HEK293T (cell line): ENCODE measurements at regions not wholly inside any gene's neighbourhood (a gene's known extent, or its start where the extent isn't known, plus 50 kb on each side); places are given as distances from the start of the nearest gene placed in this dataset.

Source experiments
- BHLHE40 ChIP-seq: fragments of 450-650 bp; IDR thresholded peaks from 2 replicates; pipeline ENCODE4 v1.6.1; 2016; ENCODE audit warnings: mild to moderate bottlenecking, moderate library complexity, borderline replicate concordance
- FOXK2 ChIP-seq: fragments of 450-650 bp; IDR thresholded peaks from 2 replicates; pipeline ENCODE4 v1.6.1; 2016; ENCODE audit warnings: mild to moderate bottlenecking
- SUZ12 ChIP-seq: fragments of 450-650 bp; IDR thresholded peaks from 2 replicates; pipeline ENCODE4 v1.6.1; 2016; ENCODE audit warnings: mild to moderate bottlenecking
- TARDBP ChIP-seq: fragments of 450-650 bp; IDR thresholded peaks from 2 replicates; pipeline ENCODE4 v1.6.1; 2016
- TF ChIP-seq, protein P1 (sequence below): fragments of 450-650 bp; IDR thresholded peaks from 2 replicates; pipeline ENCODE4 v1.6.1; 2016

DNA sequence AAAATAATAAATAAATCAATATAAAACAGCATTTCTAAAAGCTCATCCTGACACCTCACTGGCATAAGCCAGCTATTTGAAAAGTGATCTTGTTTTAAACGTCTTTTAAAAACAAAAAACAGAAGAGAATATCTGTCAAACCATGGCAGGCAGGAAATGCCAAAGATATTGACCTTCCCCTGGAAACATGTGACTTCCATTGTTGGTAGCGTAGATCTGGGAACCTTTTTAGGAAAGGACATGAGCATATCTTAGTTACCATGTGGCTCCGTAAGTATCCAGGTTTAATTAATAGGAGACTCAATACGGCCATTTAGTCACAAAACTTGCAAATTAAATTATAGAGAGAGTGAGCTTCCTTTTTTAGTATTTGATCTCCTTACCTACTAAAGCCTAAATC is 83.0 kb upstream of the KLHL4 start:
- TF ChIP-seq BHLHE40 (no peak), SUZ12 (no peak), FOXK2 (no peak), TARDBP (no peak)
- TF ChIP-seq, protein P1, sequence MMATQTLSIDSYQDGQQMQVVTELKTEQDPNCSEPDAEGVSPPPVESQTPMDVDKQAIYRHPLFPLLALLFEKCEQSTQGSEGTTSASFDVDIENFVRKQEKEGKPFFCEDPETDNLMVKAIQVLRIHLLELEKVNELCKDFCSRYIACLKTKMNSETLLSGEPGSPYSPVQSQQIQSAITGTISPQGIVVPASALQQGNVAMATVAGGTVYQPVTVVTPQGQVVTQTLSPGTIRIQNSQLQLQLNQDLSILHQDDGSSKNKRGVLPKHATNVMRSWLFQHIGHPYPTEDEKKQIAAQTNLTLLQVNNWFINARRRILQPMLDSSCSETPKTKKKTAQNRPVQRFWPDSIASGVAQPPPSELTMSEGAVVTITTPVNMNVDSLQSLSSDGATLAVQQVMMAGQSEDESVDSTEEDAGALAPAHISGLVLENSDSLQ, result no peak
